ENCODE measurements at regions not wholly inside any gene's neighbourhood (a gene's known extent, or its start where the extent isn't known, plus 50 kb on each side); places are given as distances from the start of the nearest gene placed in this dataset.
"Not testable (repeated sequence)": the region's sequence is repeated elsewhere in the genome, so short reads cannot be mapped to it uniquely, and the experiment has no call there.

- not testable (repeated sequence) for DNase-seq
These were observed 289.9 kb upstream of the PRSS16 start for GRCh38 chr6:26957399-26958127.

- DNase-seq = not testable (repeated sequence)
These were observed 286.3 kb upstream of the PRSS16 start for GRCh38 chr6:26961236-26961635.

- DNase-seq = no peak
These were observed 245.1 kb upstream of the PRSS16 start for GRCh38 chr6:27002447-27002846.

GRCh38 chr6:27007020-27007419, 240.5 kb upstream of the PRSS16 start:
- no peak for DNase-seq

GRCh38 chr6:27008613-27009012, 238.9 kb upstream of the PRSS16 start:
- DNase-seq = not testable (repeated sequence)

GRCh38 chr6:27014053-27014452, 233.4 kb upstream of the PRSS16 start:
- not testable (repeated sequence) for DNase-seq

- no peak for DNase-seq
These were observed 230.8 kb upstream of the PRSS16 start for GRCh38 chr6:27016689-27017088.

- not testable (repeated sequence) for DNase-seq
These were observed 229.1 kb upstream of the PRSS16 start for GRCh38 chr6:27018401-27018800.

GRCh38 chr6:27019651-27020552, 227.6 kb upstream of the PRSS16 start:
- peak; percentile 85 to 89 for DNase-seq

- DNase-seq = no peak
These were observed 227.0 kb upstream of the PRSS16 start for GRCh38 chr6:27020553-27020880.

GRCh38 chr6:27023664-27024063, 223.8 kb upstream of the PRSS16 start:
- DNase-seq = no peak

- DNase-seq = no peak
These were observed 222.2 kb upstream of the PRSS16 start for GRCh38 chr6:27025351-27025750.

- no peak for DNase-seq
These were observed 221.1 kb upstream of the PRSS16 start for GRCh38 chr6:27026361-27026760.

GRCh38 chr6:27031302-27031701, 216.2 kb upstream of the PRSS16 start:
- DNase-seq = no peak

- no peak for DNase-seq
These were observed 209.0 kb upstream of the PRSS16 start for GRCh38 chr6:27038498-27038897.

- DNase-seq = no peak
These were observed 207.1 kb upstream of the PRSS16 start for GRCh38 chr6:27040244-27041042.

GRCh38 chr6:27043244-27043643, 204.3 kb upstream of the PRSS16 start:
- no peak for DNase-seq

GRCh38 chr6:27045131-27045530, 202.4 kb upstream of the PRSS16 start:
- DNase-seq = not testable (repeated sequence)

- DNase-seq = not testable (repeated sequence)
These were observed 199.8 kb upstream of the PRSS16 start for GRCh38 chr6:27047725-27048124.

- DNase-seq = peak; percentile 31 to 37
These were observed 197.4 kb upstream of the PRSS16 start for GRCh38 chr6:27049863-27050781.

All from right lung (tissue), 2 donors.